Panc1 (cell line): ENCODE measurements at regions not wholly inside any gene's neighbourhood (a gene's known extent, or its start where the extent isn't known, plus 50 kb on each side); places are given as distances from the start of the nearest gene placed in this dataset.

Source experiments
- ATAC-seq: fragments of 200-7000 bp; cut with Tn5 transposase; 2 replicates; pipeline ENCODE4 v1.9.1; 2020; ENCODE audit warnings: mild to moderate bottlenecking, moderate library complexity
- BruUV-seq: library from RNA; stranded (reverse); fragments of 400-500 nt; replicated peaks from 2 replicates; lab custom pipeline; 2021; lab: Mats Ljungman, UMichigan
- CTCF ChIA-PET: fragments of 300-600 bp; sonication (Branson Sonifier 250); formaldehyde crosslinking; loops from one replicate; lab custom pipeline; 2022; ENCODE audit warnings: antibody characterized with exemption; lab: Charles Lee
- POLR2A ChIA-PET: fragments of 300-600 bp; sonication (Branson Sonifier 250); formaldehyde crosslinking; loops from one replicate; lab custom pipeline; 2022; ENCODE audit warnings: antibody characterized with exemption; lab: Charles Lee
- DNase-seq: peaks from one replicate; pipeline ENCODE4 v3.0.0-alpha.2; 2010; ENCODE audit warnings: low read depth, low spot score
- H3K27ac ChIP-seq: 2 replicates; pipeline ENCODE4 v1.5.1; 2011; ENCODE audit warnings: mild to moderate bottlenecking, low read length, inconsistent platforms
- H3K27me3 ChIP-seq: fragments of 200-500 bp; sonication (Bioruptor generic); 2 replicates; pipeline ENCODE4 v1.6.0; 2014; ENCODE audit warnings: low read length, inconsistent platforms; ENCODE audit not compliant: control insufficient read depth, insufficient read depth
- H3K36me3 ChIP-seq: fragments of 200-500 bp; sonication (Bioruptor generic); 2 replicates; pipeline ENCODE4 v1.5.1; 2014; ENCODE audit warnings: inconsistent platforms, mild to moderate bottlenecking, low read length, moderate library complexity; ENCODE audit not compliant: control insufficient read depth, insufficient read depth
- H3K4me1 ChIP-seq: 2 replicates; pipeline ENCODE4 v1.5.1; 2011; ENCODE audit warnings: inconsistent platforms, mild to moderate bottlenecking, low read length, moderate library complexity; ENCODE audit not compliant: control insufficient read depth, insufficient read depth
- H3K4me3 ChIP-seq, 2 experiments: 2 replicates each; pipeline ENCODE4 v1.5.1; 2011 to 2012; ENCODE audit warnings: low read depth in 2 of 2, low read length in 2 of 2, mild to moderate bottlenecking in 2 of 2, inconsistent platforms in 1 of 2, moderate library complexity in 1 of 2
- H3K9me3 ChIP-seq: fragments of 200-500 bp; sonication (Bioruptor generic); 2 replicates; pipeline ENCODE4 v1.5.1; 2014; ENCODE audit warnings: low read depth, mild to moderate bottlenecking, inconsistent platforms, low read length, moderate library complexity; ENCODE audit not compliant: control insufficient read depth, insufficient read depth
- CTCF ChIP-seq: fragments of 450-650 bp; IDR thresholded peaks from 2 replicates; pipeline ENCODE4 v1.5.1; 2017; ENCODE audit warnings: mild to moderate bottlenecking
- POLR2AphosphoS5 ChIP-seq: IDR thresholded peaks from 2 replicates; pipeline ENCODE4 v1.6.1; 2012; ENCODE audit warnings: mild to moderate bottlenecking, low read depth, low read length, moderate library complexity
- REST ChIP-seq, 2 experiments: IDR thresholded peaks; 2 replicates each; pipeline ENCODE4 v1.6.1; 2011 to 2012; ENCODE audit warnings: low read depth in 2 of 2, control low read depth in 1 of 2, low read length in 1 of 2, mild to moderate bottlenecking in 1 of 2, moderate library complexity in 1 of 2; ENCODE audit not compliant: insufficient read depth in 1 of 2
- SIN3A ChIP-seq: IDR thresholded peaks from 2 replicates; pipeline ENCODE4 v1.6.1; 2012; ENCODE audit warnings: low read depth, mild to moderate bottlenecking, low read length, moderate library complexity, borderline replicate concordance; ENCODE audit not compliant: insufficient read depth
- TCF7L2 ChIP-seq: IDR thresholded peaks from 2 replicates; pipeline ENCODE4 v1.6.1; 2011; ENCODE audit warnings: mild to moderate bottlenecking, low read depth, low read length, inconsistent platforms
- in situ Hi-C: cut with HindIII; loops from 2 replicates; pipeline ENCODE4 v1.10.0; 2016; ENCODE audit warnings: low sequenced_read_pairs, low pct_unique_long_range_greater_than_20kb
- intact Hi-C: fragments of 100-400 bp; cut with micrococcal nuclease; formaldehyde crosslinking; loops from one replicate; pipeline ENCODE4 v1.10.0; 2022; ENCODE audit not compliant: unreplicated experiment

GRCh38 chr1:29636936-29637335 is 400.6 kb downstream of the PTPRU start:
- no TSS peak for BruUV-seq
- Histone ChIP-seq H3K27ac (no peak overlapping the region), H3K36me3 (no peaks in the 10 kb centered on the region), H3K9me3 (no peaks in the 10 kb centered on the region), H3K27me3 (no peaks in the 10 kb centered on the region), H3K4me1 (no peaks in the 10 kb centered on the region), H3K4me3 (no peak overlapping the region)
- CTCF ChIA-PET = no interaction called here
- in situ Hi-C loops = no loop called here
- no peak for ATAC-seq
- TF ChIP-seq CTCF = no peak
- TF ChIP-seq SIN3A = no peak
- TF ChIP-seq POLR2AphosphoS5 = no peak
- no peak for TF ChIP-seq TCF7L2
- no peak for TF ChIP-seq REST (IDR thresholded peaks at IDR 0.05; ENCODE audit: insufficient read depth in 1 of 2, low read depth in 2 of 2, low read length in 1 of 2)
- intact Hi-C loops = no loop called here
- DNase-seq = no peak
- POLR2A ChIA-PET = no interaction called here

- ATAC-seq (no peak), DNase-seq (no peak)
- H3K36me3 ChIP-seq = no peaks in the 10 kb centered on the region
- no peaks in the 10 kb centered on the region for H3K9me3 ChIP-seq
- TF ChIP-seq POLR2AphosphoS5 (no peak), REST (IDR thresholded peaks at IDR 0.05; ENCODE audit: insufficient read depth in 1 of 2, low read depth in 2 of 2, low read length in 1 of 2) (no peak), SIN3A (no peak), TCF7L2 (no peak), CTCF (no peak)
- POLR2A ChIA-PET = no interaction called here
- BruUV-seq = no TSS peak
- no peak overlapping the region for H3K27ac ChIP-seq
- intact Hi-C loops (no loop called here), in situ Hi-C loops (no loop called here)
- no peaks in the 10 kb centered on the region for H3K27me3 ChIP-seq
- H3K4me1 ChIP-seq = no peaks in the 10 kb centered on the region
- CTCF ChIA-PET = no interaction called here
- no peak overlapping the region for H3K4me3 ChIP-seq
Measured at GRCh38 chr1:29635501-29636263, 399.4 kb downstream of the PTPRU start.
